ENCODE measurements at regions not wholly inside any gene's neighbourhood (a gene's known extent, or its start where the extent isn't known, plus 50 kb on each side); places are given as distances from the start of the nearest gene placed in this dataset.

DNA sequence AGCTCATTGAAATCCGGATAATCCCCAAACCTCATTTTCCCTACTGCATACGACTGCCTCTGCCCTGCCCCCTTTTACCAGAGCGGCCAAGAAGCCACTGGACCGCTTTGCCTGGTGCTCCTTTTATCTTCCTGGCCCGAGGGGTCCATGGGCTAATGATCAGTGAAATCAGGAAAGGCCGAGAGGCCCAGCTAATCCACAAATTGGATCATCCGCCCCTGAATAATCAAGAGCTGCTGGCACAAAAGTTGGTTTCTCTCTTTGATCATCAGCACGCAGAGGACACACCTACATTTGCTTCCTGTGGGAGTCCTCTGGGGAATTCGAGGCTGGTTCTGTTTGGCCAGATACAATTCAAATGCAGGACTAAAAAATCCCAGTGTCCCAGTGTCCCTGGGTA lies 144.5 kb downstream of the INSIG2 start:
- no peak for DNase-seq (ENCODE audit: low spot score)

DNA sequence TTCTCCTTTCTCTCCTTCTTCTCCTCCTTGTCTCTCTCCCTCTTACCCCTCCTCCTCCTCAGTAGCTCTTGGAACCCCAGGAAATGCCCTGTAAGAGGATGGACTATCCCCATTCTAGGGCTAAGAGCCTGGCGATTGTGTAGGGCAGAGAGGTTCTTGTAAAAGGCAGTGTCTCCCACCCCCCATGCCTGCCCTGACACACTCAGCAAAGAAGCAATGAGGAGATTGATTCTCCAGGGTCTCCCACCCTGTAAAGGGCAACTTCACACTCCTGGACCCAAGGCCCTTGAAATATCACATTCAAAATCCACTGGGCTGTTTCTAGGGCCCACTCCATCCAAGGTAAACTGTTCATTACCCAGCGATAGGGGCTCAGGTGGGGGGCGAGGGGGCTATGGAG lies 144.1 kb downstream of the INSIG2 start:
- no peak for DNase-seq (ENCODE audit: low spot score)

DNA sequence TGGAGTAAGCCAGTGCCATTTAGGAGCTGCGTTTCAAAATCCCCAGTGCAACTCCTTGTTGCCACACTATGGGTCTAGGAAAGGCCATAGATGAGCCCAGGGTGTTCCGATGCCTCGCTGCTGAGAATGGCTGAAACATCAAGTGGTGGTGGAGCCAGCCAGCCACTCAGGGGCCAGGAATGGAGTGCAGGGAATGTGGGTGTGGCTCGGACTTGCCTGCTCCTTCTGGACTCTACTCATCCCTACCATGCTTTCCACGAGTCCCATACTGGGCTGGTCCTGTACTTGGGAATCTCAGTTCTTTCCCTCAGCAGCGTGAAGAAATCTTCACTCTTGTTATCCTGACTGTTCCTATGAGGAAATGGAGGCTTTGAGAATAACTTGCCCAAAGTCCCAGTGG lies 143.5 kb downstream of the INSIG2 start:
- DNase-seq (ENCODE audit: low spot score), result no peak

DNA sequence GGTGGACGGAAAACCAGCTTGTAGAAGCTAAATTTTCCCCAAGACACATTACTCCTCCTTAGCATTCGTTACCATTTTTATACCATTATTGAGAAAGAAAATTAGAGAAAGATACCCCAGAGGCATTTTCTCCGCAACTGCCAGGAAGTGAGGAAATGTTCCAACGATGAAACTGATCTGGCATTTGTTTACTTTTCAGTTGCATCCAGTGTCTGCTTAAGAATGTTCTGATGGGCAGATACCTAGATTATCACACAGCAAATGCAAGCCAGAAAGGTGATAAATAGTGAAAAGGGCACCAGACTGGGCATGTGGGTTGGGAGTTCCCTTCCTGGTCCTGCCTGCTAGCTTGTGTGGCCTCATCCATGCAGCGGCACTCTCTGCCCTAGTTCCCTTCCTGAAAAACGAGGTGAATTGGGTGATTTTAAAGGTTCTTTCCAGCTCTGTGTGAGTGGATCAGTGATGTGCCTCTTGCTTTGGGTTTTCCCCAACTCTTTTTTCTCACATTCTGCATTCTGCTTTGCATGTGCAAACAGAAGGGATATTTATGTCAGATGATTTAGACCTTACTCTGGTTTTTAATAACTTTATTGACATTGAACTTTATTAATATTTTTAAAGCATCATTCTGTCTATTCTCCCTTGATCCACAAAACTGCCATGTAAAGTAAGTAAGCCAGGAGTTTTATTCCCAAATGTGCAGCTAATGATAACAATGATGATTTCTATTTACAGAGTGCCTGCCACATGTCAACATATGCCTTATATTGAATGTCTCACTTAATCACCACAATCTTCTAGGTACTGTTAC lies 139.6 kb downstream of the INSIG2 start:
- no peak for DNase-seq (ENCODE audit: low spot score)

DNA sequence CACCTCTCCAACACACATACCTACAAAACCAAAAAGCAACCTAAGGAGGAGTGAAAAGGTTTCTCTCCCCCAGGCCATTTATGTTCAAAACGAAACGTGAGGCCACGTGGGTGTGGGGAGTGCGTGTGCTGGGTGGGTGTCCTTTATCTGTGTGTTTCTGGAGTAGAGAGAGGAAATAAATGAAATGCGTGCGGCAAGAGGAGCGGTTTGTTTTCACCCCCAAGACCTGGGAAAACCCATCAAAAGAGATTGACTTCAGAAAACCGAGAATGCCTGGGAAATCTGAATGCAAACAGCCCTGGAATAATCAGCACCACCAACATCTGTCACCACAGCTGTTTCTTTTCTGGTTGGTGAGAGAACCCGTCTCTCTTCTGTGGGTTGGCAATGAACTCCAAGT lies 137.4 kb downstream of the INSIG2 start:
- DNase-seq (ENCODE audit: low spot score), result no peak

DNA sequence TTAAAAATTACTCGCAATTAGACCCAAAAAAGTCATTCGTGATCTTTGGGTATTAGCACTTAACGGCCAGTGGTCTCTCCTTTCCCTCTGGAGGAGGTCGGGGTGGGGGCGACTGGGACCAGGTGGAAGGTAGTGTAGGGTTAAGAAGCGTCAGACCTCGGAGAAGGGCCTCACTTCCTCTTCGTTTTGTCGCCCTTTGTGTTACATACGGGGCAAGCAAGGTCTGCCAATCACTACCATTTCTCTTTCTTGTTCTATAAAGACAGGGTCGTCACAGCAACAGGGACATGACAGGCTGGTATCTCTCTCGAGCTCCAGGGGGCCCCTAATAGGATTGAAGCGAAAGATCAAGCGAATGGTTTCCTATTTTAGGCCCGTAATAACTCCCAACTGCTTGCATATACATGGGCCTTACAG lies 136.6 kb downstream of the INSIG2 start:
- DNase-seq (ENCODE audit: low spot score), result no peak

DNA sequence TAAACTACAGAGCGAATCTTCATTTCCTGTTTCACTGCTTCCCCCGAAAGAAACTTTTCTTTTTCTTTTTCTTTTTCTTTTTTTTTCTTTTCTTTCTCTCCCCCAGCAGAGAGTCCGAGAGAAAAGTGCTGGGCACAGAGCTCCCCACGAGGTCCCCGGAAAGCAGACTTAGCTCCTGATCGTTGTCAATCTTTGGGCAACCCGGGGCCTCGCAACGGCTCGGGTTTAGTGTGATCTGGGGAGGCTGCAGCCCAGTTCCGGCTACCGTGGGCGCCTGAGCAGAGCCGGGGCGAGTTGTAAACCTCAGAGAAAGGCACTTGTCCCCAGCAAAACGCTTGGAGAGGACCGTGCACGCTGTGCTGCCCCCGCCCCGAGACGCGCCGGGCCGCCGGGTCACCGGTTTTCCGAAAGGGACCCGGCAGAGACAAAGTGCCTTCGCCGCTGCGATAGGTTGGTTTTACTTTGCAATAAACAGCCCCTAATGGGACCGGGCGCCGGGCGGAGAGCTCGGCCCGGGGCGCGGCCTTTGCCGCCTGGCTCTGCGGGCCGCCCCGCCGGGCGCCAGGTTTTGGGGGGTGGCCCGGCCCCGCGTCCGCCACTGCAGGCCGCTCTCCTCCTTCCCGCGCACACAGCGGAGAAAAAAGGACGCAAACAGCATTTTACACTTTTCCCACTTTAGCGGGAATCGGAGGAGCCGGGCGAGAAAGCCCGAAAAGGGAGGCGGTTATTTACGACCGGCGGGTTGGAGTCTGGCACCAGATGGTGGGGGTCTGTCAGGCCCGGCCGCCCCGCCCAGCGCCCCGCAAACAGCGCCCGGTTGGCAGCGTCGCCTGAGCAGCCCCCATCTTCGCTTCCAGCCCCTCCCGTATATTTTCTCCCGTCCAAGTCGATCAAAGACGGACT lies 136.0 kb downstream of the INSIG2 start:
- peak; percentile 15 for DNase-seq (ENCODE audit: low spot score)

DNA sequence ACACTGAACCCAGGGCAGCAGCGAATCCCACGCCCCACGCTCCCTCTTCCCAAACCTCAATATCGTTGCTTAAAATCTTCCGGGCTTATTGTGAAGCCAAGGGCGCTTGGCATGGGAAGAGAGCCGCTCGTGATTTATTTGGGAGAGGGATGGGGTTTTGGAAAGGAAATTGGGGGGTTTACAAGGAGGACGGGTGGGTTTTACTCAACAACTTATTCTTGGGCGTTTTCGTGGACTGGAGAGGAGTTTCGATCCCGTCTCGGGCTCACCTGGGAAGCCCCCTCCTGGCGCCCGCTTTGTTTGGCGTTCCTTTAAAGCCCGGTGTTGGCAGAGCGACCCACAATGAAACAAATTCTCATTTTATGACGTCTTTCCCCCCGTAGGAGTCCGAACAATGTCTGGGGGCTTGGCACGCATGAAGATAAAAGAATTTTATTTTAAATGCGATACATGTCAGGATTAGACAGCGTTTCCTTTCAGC lies 135.3 kb downstream of the INSIG2 start:
- DNase-seq (ENCODE audit: low spot score), result peak; percentile 3

DNA sequence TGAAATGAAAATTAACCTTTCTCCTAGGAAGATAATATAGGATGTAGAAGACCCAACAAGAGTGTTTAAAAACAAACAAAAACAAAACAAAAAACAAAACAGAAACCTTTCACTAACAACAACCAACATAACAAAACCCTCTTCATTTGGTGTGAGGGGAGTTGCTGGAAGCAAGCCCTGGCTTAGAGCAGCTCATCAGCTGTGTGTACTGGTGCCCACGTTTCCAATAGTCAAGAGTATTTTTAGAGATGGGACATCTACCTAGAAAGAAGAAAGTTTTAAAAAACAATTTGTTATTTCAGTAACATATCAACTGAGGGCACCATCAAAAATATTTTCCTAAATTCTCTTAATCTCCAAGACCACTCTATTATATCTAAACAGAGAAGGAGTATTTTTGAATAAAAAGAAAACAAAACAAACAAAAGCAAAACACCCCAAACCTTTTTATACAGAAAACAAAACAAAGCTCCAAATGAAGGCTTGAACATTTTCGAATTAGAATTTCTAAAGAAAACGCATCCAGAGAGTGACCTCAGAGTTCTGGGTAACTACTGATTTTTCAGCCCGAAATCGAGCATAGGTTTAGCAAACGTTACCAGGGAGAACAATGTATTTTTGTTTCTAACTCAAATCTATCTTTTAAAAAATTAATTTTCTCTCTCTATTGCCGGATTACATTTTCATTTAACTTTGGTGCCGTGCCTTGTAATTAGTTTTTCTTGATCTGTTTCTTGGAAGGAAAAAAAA lies 134.6 kb downstream of the INSIG2 start:
- DNase-seq (ENCODE audit: low spot score), result no peak

DNA sequence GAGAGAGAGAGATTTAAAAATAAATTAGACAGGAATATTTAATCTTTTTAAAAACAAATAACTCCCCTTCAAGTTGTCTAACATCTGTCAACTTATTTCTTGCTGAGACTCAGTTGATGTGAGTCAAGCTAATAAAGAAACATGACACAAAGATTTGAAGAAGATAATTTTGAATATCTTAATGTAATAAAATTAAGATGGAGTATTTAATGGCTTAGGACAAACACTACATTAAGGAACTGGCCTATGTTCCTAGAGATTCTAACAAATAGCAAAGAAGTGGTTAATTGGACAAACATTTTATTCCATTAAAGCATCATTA lies 134.0 kb downstream of the INSIG2 start:
- DNase-seq (ENCODE audit: low spot score), result no peak

DNA sequence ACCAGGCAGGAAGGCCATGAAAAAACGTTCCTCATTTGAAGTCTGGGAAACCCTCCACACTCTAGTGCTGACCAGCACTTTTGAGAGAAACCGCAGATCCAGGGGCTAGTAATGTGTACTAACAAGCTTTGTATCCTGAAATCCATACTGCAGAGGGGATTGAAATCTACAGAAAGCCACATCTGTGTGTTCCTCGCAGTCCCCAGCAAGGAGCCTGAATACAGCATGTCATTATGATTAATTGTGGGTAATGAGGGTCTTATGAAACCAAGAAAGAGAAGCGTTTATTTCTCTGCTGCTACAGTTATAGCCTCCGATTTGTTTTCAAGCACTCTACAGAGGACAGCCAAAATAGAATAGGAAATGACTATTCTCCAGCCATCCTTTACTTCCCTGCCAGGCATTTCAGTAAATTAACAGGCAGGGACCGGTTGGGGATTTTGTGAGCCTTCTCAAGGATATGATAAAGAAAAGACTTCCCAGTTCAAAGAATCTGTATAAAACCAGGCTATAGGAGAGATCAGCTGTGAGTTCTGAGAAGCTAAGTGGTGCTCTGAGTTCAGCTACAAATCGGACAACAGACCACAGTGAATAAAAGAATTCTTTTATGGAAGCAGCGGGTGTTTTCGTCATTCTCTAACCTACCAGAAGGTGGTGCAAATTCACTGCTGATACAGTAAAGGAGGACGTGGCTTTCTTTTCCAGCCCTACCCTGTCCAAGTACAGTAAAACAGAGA lies 133.4 kb downstream of the INSIG2 start:
- DNase-seq (ENCODE audit: low spot score), result peak; percentile 75

DNA sequence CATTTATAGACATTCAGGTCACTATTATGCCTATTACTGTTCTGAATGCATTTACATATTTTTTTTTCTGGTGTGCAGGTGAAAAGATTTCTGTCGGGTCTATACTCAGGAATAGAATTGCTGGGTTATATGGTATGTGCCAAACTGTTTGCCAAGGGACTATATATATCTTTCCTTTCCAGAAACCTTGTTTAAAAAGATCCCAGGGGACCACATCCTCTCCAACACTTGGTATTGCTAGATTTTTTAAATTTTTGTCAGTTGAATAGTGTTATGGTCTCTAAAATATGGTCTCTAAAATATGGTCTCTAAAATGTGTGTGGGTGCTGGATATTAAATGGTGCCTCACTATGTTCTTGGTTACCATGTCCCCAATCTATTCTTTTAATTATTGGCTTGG lies 131.3 kb downstream of the INSIG2 start:
- DNase-seq (ENCODE audit: low spot score), result no peak

DNA sequence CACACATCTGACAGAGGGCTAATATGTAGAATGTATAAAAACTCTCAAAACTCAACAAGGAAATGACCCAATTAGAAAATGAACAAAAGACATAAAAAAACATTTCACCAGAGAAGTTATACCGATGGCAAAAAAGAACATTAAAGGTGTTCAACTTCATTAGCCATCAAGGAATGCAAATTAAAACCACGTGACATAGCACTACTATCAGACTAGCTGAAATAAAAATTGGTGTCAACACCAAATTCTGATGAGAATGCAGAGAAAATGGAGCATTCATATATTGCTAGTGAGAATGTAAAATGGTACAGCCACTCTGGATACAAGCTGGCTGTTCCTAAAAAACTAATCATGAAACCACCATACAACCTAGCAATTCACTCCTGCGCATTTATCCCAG lies 128.0 kb downstream of the INSIG2 start:
- no peak for DNase-seq (ENCODE audit: low spot score)

DNA sequence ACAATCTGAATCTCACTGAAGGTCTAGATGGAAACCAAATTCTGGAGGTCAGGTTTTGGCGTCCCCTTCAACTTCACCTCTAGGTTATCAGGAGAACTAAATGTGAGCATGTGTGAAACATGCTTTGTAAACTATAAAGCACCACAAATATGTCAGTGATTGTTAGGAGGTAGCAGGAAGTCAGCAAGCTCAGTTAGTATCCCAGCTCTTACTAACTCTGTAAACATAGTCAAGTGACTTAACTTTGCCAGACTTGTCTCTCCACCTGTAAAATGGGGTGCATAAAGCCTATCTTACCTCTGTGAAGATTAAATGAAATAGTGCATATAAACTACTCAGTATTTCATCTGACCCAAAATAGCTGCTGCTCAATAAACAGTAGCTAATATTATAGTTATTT lies 121.5 kb downstream of the INSIG2 start:
- no peak for DNase-seq (ENCODE audit: low spot score)

DNA sequence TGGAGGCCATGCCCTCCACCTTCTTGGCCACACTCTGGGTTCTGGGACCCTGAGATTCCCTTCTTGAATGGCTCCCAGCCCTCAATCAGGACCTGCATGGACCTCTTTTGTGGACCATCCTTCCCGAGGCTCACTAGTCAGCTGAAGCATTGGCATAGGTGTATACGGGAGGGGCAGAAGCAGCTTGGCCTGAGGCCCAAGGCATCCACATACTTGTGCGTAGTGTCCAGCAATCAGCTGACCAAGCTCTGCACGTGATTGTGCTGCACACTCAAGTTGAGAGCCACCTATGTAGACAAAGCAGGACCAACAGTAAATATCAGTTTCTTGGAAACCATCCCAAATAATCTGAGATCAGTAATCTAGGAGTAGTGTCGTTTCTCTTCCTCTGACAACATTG lies 119.6 kb downstream of the INSIG2 start:
- DNase-seq (ENCODE audit: low spot score), result no peak

DNA sequence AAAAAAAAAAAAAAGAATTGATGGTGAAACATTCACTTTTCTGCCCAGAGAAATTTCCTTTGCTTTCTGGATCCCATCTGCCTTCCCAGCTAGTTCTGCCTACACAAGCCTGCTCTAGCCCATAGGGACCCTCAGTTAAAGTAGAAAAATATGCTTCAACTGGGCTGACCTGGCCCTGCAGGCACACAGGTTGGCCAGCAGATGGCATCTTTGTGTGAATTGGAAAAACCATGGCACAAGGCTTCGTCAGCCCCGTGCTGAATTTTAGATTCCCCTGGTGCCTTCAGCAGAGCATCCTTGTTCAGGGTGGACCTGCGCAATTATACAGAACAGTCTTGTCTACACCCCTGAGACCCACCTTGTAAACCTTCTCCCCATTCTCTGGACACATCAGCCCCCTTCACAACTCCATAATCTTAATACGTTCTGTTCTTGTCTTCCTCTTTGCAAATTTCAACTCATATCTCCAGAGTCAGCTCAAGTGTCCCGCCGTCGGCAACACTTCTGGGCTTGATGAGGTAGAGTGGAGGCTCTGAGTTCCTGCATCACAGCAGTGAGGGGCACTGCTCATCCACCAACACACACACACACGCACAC lies 114.5 kb downstream of the INSIG2 start:
- peak; percentile 46 for DNase-seq (ENCODE audit: low spot score)

DNA sequence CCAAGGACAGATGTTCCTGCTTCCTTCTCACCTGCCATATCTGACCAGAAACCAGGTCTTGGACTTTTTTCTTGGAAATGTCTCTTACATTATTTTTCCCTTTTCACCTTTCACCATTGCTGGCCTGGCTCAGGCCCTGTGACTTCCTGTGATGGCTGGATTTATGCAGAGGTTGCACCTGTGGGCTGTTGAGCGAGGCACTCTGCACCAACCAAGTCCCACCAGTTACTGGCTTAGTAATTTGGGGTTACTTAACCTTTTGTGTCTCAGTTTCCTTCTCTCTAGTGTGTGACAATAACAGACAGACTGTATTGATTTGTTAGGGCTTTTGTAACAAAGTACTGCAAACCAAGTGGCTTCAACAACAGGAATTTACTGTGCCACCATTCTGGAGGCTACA lies 110.0 kb downstream of the INSIG2 start:
- DNase-seq (ENCODE audit: low spot score), result no peak

DNA sequence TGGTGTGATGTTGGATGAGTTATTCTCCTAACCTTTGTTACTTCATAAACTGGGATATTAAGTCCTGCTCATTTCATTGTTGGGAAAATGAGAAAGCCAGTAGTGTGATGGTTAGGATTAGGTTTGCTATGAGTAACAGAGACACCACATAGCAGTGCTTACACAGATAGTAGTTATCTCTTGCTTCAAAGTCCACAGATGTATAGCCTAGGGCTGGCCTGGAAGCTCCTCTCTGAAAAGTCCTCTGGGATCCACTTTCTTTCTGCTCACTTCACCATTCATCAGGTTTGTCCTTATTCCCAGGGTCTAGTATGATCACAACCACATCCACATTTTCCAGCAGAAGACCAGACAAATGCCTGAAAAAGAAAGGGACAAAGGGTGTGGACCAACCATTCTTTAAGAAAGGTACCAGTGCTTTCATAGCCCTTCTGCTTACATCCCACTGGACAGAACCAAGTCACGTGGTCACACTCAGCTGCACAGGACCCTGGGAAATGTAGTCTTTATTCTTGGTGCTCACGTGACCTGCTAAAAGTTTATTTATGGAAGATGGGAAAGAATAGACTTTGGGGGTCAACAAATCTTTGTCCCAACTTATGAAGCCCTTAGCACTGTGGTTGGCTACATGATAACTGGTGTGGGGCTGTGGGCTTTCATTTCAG lies 108.9 kb downstream of the INSIG2 start:
- no peak for DNase-seq (ENCODE audit: low spot score)

DNA sequence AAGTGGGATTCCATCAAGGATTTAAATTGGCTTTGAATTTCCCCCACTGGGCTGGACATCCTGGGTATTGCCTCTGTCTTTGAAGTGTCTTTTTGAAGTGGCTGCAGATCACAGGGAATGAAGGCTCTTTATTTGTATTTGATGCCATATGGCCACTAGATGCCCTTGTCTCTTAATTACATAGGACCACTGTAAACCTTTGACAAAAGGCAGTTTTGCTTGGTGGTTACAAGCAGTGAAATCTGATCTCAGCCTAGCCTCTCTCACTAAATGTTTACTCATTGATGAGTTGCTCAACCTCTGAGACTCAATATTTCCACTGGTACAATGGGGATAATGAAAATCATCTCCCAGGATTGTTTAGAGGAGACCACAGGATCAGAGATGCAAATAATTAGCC lies 102.2 kb downstream of the INSIG2 start:
- DNase-seq (ENCODE audit: low spot score), result no peak

DNA sequence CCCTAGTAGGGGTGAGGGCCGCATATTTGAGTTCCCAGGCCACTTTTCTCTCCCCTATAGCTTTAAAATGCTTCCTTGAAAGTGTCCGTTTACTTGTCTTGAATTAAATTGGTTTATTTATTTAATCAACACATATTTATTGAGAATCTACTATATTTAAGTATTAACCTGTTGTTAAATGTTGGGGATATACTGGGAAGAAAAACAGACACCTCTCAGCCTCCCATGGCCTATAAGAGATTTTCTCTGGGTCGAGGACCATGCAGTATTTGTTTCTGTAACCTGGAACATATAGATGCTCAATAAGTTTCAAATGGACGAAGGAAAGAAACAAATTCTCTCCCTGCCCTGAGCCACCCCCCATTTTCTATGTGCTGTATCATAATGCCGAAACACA lies 98.6 kb downstream of the INSIG2 start:
- DNase-seq (ENCODE audit: low spot score), result no peak

All from LoVo (cell line).